ENCODE measurements at regions not wholly inside any gene's neighbourhood (a gene's known extent, or its start where the extent isn't known, plus 50 kb on each side); places are given as distances from the start of the nearest gene placed in this dataset.

- no peak for DNase-seq
Measured at GRCh38 chr13:85031771-85032170, 767.4 kb downstream of the SLITRK6 start.

GRCh38 chr13:85028035-85028434 is 771.2 kb downstream of the SLITRK6 start:
- DNase-seq: no peak

DNA sequence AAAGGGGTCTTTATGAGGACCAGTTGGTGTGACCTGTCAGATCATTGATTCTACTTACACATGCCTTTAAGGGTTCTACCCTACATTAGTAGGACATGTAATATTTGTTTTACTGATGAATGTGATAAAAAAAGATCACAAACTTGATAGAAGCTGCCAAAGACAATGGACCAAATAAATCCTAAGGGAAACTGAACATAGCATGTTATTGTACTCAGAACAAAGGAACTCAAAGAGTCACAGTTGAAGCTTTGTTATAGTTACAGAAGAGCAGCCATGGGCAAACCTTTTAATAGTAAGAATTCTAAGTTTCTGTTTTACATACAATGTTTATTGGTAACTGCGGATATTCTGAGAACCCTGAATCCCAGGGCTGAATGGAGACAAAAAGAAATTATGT is 780.1 kb downstream of the SLITRK6 start:
- no peak for DNase-seq

DNA sequence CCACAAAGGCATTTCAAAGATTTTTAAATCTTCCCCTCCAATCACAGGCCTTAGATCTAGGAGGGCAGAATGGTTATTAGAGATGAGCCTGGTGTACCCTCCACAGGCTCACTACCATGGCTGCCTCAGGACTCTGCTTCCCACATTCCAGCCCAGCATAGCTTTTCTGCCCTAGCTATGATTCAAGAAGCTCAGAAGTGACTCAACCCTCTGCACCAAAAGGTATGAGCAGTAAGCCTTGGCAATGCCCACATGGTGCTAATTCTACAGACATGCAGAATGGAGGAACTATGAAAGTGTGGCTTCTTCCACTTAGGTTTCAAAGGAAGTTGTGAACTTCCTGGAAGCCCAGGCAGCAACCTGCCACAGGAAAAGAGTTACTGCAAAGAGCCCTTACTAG is 786.2 kb downstream of the SLITRK6 start:
- DNase-seq: no peak

GRCh38 chr13:85009447-85009846 is 789.8 kb downstream of the SLITRK6 start:
- no peak for DNase-seq

- no peak for DNase-seq
Measured at GRCh38 chr13:84999252-84999651, 800.0 kb downstream of the SLITRK6 start.

GRCh38 chr13:84998681-84999080 is 800.5 kb downstream of the SLITRK6 start:
- DNase-seq: no peak

GRCh38 chr13:84997858-84998257 is 801.4 kb downstream of the SLITRK6 start:
- no peak for DNase-seq

DNA sequence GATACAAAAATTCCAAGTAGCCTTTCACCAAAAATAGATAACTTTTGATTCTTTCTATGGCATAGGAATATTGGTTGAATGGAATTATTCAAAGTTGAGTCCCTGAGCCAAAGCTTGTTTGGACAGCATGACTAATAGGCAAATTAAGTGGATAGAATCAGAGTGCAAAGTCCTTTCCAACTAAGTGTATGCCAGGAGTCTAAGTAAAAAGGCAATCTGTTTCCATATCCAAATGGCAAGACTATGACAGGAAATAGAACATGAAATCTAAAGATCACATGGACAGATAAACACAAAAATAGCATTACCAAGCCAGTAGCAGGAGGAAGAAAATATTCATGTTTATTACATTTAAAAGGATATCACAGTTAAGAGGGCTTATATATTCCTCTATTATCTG is 804.6 kb downstream of the SLITRK6 start:
- no peak for DNase-seq

DNA sequence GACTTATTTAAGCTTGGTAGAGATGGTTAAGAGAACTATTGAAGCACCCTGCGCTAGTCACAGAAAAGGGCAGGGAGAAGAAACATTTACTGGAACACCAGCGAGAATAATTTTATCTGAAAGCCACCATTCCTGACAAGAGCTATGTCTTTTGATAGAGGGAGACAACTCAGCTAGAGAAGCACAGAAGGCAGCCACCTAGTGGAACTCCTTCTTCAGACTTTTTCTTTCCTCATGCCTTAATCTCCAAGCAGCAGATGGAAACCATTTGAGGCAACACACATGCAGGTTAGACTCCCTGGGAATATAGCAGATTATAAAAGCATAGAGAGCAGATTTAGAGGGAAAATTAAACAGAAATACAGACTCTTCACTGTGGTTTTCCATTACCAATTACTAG is 813.4 kb downstream of the SLITRK6 start:
- no peak for DNase-seq

DNA sequence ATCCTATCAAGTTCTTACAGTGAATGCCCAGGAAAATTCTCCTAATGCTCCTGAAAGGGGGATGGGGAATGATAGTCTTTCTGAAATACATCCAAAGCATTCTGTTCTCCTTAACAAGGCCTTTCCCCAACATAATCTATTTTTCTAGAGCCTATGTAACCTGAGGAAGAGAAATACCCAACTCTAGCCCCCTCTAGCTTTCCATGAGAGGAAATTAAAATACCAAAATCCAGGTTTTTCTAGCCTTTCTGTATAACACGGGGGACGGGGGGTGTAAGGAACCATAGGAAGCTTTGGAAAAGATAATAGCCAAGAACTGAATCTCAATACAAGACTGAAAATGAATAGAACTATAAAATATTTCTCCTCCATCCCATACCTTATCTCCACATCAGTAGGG is 815.9 kb downstream of the SLITRK6 start:
- no peak for DNase-seq

GRCh38 chr13:84980571-84980970 is 818.6 kb downstream of the SLITRK6 start:
- DNase-seq: no peak

GRCh38 chr13:84978851-84979250 is 820.4 kb downstream of the SLITRK6 start:
- DNase-seq: no peak

DNA sequence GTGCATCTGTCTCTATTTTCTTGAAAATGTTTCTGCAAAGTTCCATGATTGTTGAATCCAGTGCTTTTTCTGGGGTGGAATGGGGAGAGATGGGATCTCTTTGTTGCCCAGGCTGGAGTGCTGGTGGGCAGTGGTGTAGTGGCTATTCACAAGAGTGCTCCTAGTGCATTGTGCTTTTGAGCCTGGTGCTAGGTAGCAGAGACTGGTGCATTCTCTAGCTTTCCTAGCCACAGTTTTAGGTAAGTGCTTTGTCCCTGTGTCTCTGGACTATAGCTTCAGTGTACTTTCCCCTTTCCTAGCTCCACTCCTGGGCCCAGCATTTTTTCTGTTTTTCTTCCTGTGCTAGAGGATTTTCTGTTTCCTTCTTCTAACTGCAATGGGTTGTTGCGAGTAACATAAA is 825.6 kb downstream of the SLITRK6 start:
- DNase-seq: no peak

DNA sequence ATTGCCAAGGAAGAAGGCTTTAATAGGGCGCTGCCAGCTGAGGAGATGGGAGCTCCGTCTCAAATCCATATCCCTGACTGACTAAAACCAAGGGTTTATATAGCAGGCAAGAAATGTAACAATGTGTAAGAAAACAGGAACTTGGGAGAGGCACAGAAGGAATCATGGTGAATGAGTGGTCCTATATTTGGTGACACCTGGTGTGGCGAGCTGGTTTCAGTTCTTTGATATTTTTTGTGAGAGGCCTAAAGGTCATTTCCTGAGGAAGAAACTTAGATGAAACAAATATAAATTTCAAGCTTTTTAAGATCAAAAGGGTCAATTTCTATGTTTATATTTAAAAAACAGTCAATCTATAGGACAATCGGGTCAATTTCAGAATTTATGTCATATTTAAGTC is 826.3 kb downstream of the SLITRK6 start:
- no peak for DNase-seq

- no peak for DNase-seq
Measured at GRCh38 chr13:84962849-84963248, 836.4 kb downstream of the SLITRK6 start.

GRCh38 chr13:84962141-84962750 is 837.0 kb downstream of the SLITRK6 start:
- DNase-seq: no peak

DNA sequence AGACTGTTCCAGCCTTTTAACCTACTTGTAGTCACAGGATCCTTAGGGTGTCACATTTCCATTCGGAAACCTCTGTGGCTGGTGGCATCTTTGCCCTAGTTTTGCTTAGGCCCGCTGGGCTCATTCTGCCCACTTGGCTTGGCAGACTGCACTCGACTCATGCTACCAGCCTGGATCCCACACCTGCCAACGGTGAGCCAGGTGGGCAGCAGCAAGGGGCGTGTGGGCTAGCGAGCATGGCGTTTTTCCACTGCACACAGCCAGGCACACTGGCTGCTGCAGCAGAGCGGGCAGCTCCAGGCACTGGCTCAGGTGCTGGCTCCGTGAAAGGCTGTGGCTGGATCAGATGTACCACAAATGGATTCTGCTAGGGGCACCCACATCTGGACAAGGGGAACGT is 838.2 kb downstream of the SLITRK6 start:
- no peak for DNase-seq

- DNase-seq: no peak
Measured at GRCh38 chr13:84959818-84960217, 839.4 kb downstream of the SLITRK6 start.

DNA sequence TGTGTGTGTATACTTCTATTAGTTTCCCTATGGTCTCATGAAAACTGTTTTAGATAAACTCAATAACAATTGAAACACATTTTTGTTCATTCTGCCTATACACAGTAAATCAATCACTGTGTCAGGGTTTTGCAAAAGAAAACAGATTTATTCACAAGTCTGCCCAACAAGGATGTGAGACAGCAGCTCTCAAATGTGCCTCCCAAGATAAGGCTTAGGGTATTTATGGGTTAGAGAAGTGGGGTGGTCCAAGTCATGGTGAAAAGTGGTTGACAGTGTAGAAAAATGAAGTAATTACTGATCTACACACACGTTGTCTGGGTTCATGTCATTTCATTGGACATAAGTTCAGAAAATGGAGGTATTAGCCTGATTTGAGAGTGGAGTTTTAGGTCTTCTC is 844.6 kb downstream of the SLITRK6 start:
- DNase-seq: no peak

DNA sequence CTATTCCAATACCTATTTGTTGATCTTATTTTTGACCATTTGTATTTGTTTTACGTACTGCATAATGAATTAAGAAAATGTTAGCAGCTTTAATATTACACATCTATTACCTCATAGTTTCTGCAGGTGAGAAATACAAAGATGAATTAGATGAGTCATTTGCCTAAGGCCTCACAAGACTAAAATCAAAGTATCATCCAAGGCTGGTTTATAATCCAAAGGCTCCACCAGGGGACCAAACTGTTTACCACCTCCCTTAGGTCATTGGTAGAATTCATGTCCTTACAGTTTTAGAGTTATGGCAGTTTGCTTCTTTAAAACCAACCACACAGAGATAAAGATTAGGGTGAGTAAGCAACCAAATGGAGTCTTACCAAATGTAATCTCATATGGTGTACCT is 848.1 kb downstream of the SLITRK6 start:
- DNase-seq: no peak

GRCh38 chr13:84946192-84946591 is 853.0 kb downstream of the SLITRK6 start:
- DNase-seq: no peak

GRCh38 chr13:84940798-84941197 is 858.4 kb downstream of the SLITRK6 start:
- no peak for DNase-seq

DNA sequence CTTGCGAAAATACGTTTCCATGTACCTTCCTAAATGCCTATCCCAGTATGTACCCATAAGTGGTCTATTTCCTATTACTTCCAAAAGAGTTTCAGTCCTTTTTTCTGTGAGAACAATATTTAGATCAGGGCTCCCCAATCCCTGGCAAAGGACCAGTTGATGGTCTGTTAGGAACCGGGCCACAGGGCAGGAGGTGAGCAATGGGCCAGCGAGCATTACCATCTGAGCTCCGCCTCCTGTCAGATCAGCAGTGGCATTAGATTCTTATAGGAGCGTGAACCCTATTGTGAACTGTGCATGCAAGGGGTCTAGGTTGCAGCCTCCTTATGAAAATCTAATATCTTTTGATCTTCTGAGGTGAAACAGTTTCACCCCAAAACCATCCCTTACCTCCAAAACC is 859.1 kb downstream of the SLITRK6 start:
- DNase-seq: no peak

DNA sequence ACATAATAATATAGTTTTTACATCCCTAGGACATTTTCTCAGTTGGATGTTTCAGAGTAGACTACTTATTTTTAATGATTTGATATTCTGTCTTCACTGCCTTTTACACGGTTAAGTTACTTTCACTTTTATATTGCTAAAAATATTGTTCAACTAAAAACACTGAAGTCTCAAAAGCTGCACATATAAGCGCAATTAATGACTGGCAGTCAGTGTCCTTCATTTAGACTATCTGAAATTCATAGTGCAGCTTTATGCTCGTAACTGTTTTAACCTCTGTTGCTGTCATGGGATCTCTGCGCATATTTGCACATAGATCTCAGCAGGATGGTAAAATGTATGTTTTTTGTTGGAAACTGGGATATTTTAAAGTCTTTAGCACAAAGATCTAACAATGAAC is 864.3 kb downstream of the SLITRK6 start:
- DNase-seq: no peak

- DNase-seq: no peak
Measured at GRCh38 chr13:84933797-84934196, 865.4 kb downstream of the SLITRK6 start.

Measured in CD4-positive, alpha-beta T cell treated with Interleukin-4 for 1 hour (primary cell).